Esophagus muscularis mucosa (tissue), 4 donors: ENCODE measurements at regions not wholly inside any gene's neighbourhood (a gene's known extent, or its start where the extent isn't known, plus 50 kb on each side); places are given as distances from the start of the nearest gene placed in this dataset.

Source experiments
- CTCF ChIP-seq, 3 experiments: fragments of 200-600 bp in 2 of 3; fragments of 450-650 bp in 1 of 3; sonication (generic) in 2 of 3; IDR thresholded peaks; one replicate each; pipeline ENCODE4 v1.5.1; 2017 to 2019; ENCODE audit warnings: antibody characterized with exemption in 3 of 3, mild to moderate bottlenecking in 2 of 3, moderate library complexity in 1 of 3
- EP300 ChIP-seq: sonication (generic); formaldehyde crosslinking; IDR thresholded peaks from one replicate; pipeline ENCODE4 v1.6.1; 2017; ENCODE audit warnings: antibody characterized with exemption
- POLR2A ChIP-seq: fragments of 450-650 bp; IDR thresholded peaks from one replicate; pipeline ENCODE4 v1.6.1; 2017; ENCODE audit warnings: antibody characterized with exemption, moderate library complexity, mild to moderate bottlenecking, low read depth
- POLR2AphosphoS5 ChIP-seq, 2 donors: sonication (generic); formaldehyde crosslinking; IDR thresholded peaks; one replicate each; pipeline ENCODE4 v1.6.1; 2017; ENCODE audit warnings: antibody characterized with exemption in 2 of 2

- no peak for TF ChIP-seq CTCF (IDR thresholded peaks at IDR 0.05)
- TF ChIP-seq POLR2AphosphoS5 (IDR thresholded peaks at IDR 0.05): peak; percentile 14 to 44
- TF ChIP-seq POLR2A: no peak
- no peak for TF ChIP-seq EP300
Measured at GRCh38 chr2:147577323-147577997, 267.4 kb upstream of the ACVR2A start.
